Panc1 (cell line): ENCODE measurements at regions not wholly inside any gene's neighbourhood (a gene's known extent, or its start where the extent isn't known, plus 50 kb on each side); places are given as distances from the start of the nearest gene placed in this dataset.

Experiments used
- ATAC-seq: fragments of 200-7000 bp; cut with Tn5 transposase; 2 replicates; pipeline ENCODE4 v1.9.1; 2020; ENCODE audit warnings: mild to moderate bottlenecking, moderate library complexity
- BruUV-seq: library from RNA; stranded (reverse); fragments of 400-500 nt; replicated peaks from 2 replicates; lab custom pipeline; 2021; lab: Mats Ljungman, UMichigan
- CTCF ChIA-PET: fragments of 300-600 bp; sonication (Branson Sonifier 250); formaldehyde crosslinking; loops from one replicate; lab custom pipeline; 2022; ENCODE audit warnings: antibody characterized with exemption; lab: Charles Lee
- POLR2A ChIA-PET: fragments of 300-600 bp; sonication (Branson Sonifier 250); formaldehyde crosslinking; loops from one replicate; lab custom pipeline; 2022; ENCODE audit warnings: antibody characterized with exemption; lab: Charles Lee
- DNase-seq: peaks from one replicate; pipeline ENCODE4 v3.0.0-alpha.2; 2010; ENCODE audit warnings: low read depth, low spot score
- H3K27ac ChIP-seq: 2 replicates; pipeline ENCODE4 v1.5.1; 2011; ENCODE audit warnings: mild to moderate bottlenecking, low read length, inconsistent platforms
- H3K27me3 ChIP-seq: fragments of 200-500 bp; sonication (Bioruptor generic); 2 replicates; pipeline ENCODE4 v1.6.0; 2014; ENCODE audit warnings: low read length, inconsistent platforms; ENCODE audit not compliant: control insufficient read depth, insufficient read depth
- H3K36me3 ChIP-seq: fragments of 200-500 bp; sonication (Bioruptor generic); 2 replicates; pipeline ENCODE4 v1.5.1; 2014; ENCODE audit warnings: inconsistent platforms, mild to moderate bottlenecking, low read length, moderate library complexity; ENCODE audit not compliant: control insufficient read depth, insufficient read depth
- H3K4me1 ChIP-seq: 2 replicates; pipeline ENCODE4 v1.5.1; 2011; ENCODE audit warnings: inconsistent platforms, mild to moderate bottlenecking, low read length, moderate library complexity; ENCODE audit not compliant: control insufficient read depth, insufficient read depth
- H3K4me3 ChIP-seq, 2 experiments: 2 replicates each; pipeline ENCODE4 v1.5.1; 2011 to 2012; ENCODE audit warnings: low read depth in 2 of 2, low read length in 2 of 2, mild to moderate bottlenecking in 2 of 2, inconsistent platforms in 1 of 2, moderate library complexity in 1 of 2
- H3K9me3 ChIP-seq: fragments of 200-500 bp; sonication (Bioruptor generic); 2 replicates; pipeline ENCODE4 v1.5.1; 2014; ENCODE audit warnings: low read depth, mild to moderate bottlenecking, inconsistent platforms, low read length, moderate library complexity; ENCODE audit not compliant: control insufficient read depth, insufficient read depth
- CTCF ChIP-seq: fragments of 450-650 bp; IDR thresholded peaks from 2 replicates; pipeline ENCODE4 v1.5.1; 2017; ENCODE audit warnings: mild to moderate bottlenecking
- POLR2AphosphoS5 ChIP-seq: IDR thresholded peaks from 2 replicates; pipeline ENCODE4 v1.6.1; 2012; ENCODE audit warnings: mild to moderate bottlenecking, low read depth, low read length, moderate library complexity
- REST ChIP-seq, 2 experiments: IDR thresholded peaks; 2 replicates each; pipeline ENCODE4 v1.6.1; 2011 to 2012; ENCODE audit warnings: low read depth in 2 of 2, control low read depth in 1 of 2, low read length in 1 of 2, mild to moderate bottlenecking in 1 of 2, moderate library complexity in 1 of 2; ENCODE audit not compliant: insufficient read depth in 1 of 2
- SIN3A ChIP-seq: IDR thresholded peaks from 2 replicates; pipeline ENCODE4 v1.6.1; 2012; ENCODE audit warnings: low read depth, mild to moderate bottlenecking, low read length, moderate library complexity, borderline replicate concordance; ENCODE audit not compliant: insufficient read depth
- TCF7L2 ChIP-seq: IDR thresholded peaks from 2 replicates; pipeline ENCODE4 v1.6.1; 2011; ENCODE audit warnings: mild to moderate bottlenecking, low read depth, low read length, inconsistent platforms
- in situ Hi-C: cut with HindIII; loops from 2 replicates; pipeline ENCODE4 v1.10.0; 2016; ENCODE audit warnings: low sequenced_read_pairs, low pct_unique_long_range_greater_than_20kb
- intact Hi-C: fragments of 100-400 bp; cut with micrococcal nuclease; formaldehyde crosslinking; loops from one replicate; pipeline ENCODE4 v1.10.0; 2022; ENCODE audit not compliant: unreplicated experiment

- Histone ChIP-seq H3K27me3 (no peaks in the 10 kb centered on the region), H3K36me3 (no peaks in the 10 kb centered on the region), H3K4me3 (no peak overlapping the region), H3K4me1 (no peaks in the 10 kb centered on the region), H3K9me3 (no peaks in the 10 kb centered on the region), H3K27ac (no peak overlapping the region)
- CTCF ChIA-PET: no interaction called here
- DNase-seq (no peak), ATAC-seq (no peak)
- no TSS peak for BruUV-seq
- POLR2A ChIA-PET: no interaction called here
- intact Hi-C loops: no loop called here
- no peak for TF ChIP-seq CTCF
- TF ChIP-seq TCF7L2: no peak
- TF ChIP-seq SIN3A: no peak
- no peak for TF ChIP-seq REST (IDR thresholded peaks at IDR 0.05; ENCODE audit: insufficient read depth in 1 of 2, low read depth in 2 of 2, low read length in 1 of 2)
- no peak for TF ChIP-seq POLR2AphosphoS5
- in situ Hi-C loops: no loop called here
These were observed 183.1 kb upstream of the PIK3C3 start for GRCh38 chr18:41771973-41772372.

GRCh38 chr18:41769265-41769664 lies 185.8 kb upstream of the PIK3C3 start:
- Histone ChIP-seq H3K9me3 (no peaks in the 10 kb centered on the region), H3K27me3 (no peaks in the 10 kb centered on the region), H3K4me3 (no peak overlapping the region), H3K4me1 (no peaks in the 10 kb centered on the region), H3K27ac (no peak overlapping the region), H3K36me3 (no peaks in the 10 kb centered on the region)
- POLR2A ChIA-PET: no interaction called here
- CTCF ChIA-PET: no interaction called here
- TF ChIP-seq CTCF: no peak
- no peak for TF ChIP-seq TCF7L2
- no peak for TF ChIP-seq REST (IDR thresholded peaks at IDR 0.05; ENCODE audit: insufficient read depth in 1 of 2, low read depth in 2 of 2, low read length in 1 of 2)
- TF ChIP-seq SIN3A: no peak
- no peak for TF ChIP-seq POLR2AphosphoS5
- ATAC-seq: no peak
- BruUV-seq: no TSS peak
- no peak for DNase-seq
- intact Hi-C loops (no loop called here), in situ Hi-C loops (no loop called here)
